GM18909 (cell line): ENCODE measurements at regions not wholly inside any gene's neighbourhood (a gene's known extent, or its start where the extent isn't known, plus 50 kb on each side); places are given as distances from the start of the nearest gene placed in this dataset.

Experiments used
- ATAC-seq: cut with Tn5 transposase; IDR thresholded peaks from one replicate; pipeline ENCODE4 v1.9.1; 2021; ENCODE audit warnings: mild to moderate bottlenecking; ENCODE audit not compliant: unreplicated experiment, poor library complexity

- no peak for ATAC-seq
Measured at GRCh38 chr12:58593557-58594304, 326.6 kb downstream of the LRIG3 start.

- ATAC-seq, result no peak
Measured at GRCh38 chr12:58596381-58596780, 323.9 kb downstream of the LRIG3 start.

DNA sequence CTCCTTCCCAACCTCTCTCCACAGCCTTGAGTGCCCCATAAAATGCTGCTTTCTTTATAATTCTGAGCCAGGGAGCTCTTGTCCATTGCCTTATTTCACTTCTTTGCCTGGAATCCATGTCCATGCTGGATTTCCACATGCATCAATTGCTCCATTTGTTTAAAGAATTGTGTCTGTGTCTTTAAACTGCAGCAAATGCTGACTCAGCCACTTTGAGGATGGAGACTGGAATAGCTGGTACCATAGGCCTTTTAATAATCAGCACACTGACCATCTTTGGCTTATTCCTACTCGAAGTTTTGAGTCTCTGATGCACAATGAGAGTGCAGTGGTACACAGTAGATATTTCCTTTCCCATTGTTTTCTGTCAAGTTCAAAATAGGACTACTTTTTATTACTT is 318.8 kb downstream of the LRIG3 start:
- no peak for ATAC-seq

DNA sequence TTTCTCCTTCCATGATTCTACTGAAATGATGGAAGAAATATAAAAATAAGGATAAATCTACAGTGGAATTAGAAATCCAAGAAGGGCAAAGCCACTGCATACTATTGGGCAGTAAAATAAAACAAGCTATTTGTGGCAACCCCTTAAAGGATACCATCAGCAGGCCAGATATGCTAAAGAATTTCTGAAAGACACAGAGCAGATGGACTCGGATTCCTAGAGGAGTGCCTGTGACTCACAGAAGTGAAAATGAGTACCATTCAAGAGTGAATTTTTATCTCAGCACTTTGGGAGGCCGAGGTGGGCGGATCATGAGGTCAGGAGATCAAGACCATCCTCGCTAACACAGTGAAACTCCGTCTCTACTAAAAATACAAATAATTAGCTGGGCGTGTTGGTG is 318.1 kb downstream of the LRIG3 start:
- no peak for ATAC-seq

- no peak for ATAC-seq
Measured at GRCh38 chr12:58602736-58603135, 317.6 kb downstream of the LRIG3 start.

DNA sequence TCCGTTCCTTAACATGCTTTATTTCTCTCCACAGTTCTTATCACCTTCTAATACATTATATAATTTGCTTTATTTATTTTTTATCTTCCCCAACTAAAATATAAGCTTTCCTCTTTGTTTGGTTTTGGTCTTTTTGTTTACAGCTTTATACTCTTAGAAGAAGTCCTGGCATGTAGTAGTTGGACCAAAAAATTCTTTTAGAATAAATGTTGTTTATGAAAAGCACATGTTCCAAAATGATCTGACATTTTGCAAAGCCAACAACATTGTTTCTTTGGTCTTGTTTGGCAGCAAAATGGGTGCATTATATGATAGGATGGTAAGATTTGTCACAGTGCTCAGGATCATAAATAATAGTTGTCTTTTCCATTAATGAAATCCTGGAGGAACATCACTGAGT is 312.5 kb downstream of the LRIG3 start:
- no peak for ATAC-seq

DNA sequence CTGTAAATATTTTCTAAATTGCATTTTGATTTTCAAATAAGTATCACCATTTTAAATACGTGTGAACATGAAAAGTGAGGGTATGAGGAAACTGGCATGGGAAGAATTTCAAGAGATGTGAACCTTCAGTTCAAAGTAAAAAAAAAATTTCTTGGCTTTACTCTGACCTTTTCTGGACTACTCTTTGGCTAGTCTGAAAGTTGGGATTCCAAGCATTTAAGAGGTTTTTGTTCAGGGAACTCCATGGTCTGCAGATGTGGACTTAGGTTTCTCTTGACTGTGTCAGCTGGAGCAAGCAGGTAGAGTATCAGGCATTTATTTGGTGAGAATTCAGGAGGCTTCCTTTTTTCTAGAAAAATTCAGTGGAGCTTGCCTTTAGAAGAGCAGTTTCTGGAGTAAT is 311.6 kb downstream of the LRIG3 start:
- no peak for ATAC-seq

GRCh38 chr12:58615047-58615446 is 305.3 kb downstream of the LRIG3 start:
- ATAC-seq, result no peak

DNA sequence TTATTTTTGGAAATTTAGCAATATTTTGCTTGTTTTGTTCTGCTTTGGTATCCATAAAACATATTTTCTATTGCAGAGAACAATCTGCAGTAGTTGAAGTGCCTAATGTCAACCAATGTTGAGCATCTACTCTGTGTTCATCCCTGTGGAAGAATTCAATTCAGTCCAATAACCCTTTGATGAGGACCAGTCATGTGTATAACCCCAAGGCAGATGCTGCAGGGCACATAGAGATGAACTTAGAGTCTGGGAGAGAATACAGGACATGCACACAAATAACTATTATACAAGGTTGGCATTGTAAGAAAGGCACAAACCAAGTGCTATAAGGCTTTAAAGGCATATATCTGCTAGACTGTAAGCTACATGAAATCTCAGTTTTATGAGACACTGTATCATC is 304.7 kb downstream of the LRIG3 start:
- no peak for ATAC-seq

DNA sequence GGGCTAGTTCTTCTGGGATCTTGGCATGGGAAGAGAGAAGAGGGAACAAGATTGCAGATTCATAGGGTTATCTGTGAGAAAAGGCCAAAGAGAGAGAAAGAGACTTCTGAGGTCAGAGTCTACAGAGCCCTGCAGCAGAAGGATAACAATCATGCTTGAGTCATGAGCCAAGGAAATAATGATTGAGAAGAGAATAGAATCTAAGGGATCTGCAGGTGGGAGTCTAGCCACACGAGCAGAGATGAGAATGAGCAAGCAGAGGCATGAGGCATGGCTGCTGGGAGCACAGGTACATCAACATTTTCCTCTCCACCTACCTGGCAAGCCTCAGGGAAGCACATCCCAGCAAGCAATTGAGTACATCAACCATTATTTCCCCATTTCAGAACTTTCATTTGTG is 303.7 kb downstream of the LRIG3 start:
- no peak for ATAC-seq

- no peak for ATAC-seq
Measured at GRCh38 chr12:58621126-58621525, 299.2 kb downstream of the LRIG3 start.

DNA sequence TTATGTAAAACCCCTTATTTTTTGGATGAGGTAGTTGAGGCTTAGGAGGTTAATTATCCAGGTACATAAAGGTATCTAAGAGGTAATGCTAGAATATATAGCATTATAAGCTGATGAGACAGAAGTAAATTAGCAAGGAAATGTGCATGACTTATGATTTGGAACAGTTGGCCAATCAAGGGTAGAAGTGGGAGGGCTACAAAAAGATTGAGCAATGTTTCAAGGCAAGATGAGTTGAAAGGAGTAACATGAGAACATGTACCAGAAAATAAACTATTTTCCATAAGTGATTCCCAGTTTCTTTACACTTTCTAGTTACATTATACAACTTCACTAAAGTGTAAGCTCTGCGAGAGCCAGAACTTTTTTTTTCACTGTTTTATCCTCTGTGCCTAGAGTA is 290.9 kb downstream of the LRIG3 start:
- ATAC-seq, result no peak

DNA sequence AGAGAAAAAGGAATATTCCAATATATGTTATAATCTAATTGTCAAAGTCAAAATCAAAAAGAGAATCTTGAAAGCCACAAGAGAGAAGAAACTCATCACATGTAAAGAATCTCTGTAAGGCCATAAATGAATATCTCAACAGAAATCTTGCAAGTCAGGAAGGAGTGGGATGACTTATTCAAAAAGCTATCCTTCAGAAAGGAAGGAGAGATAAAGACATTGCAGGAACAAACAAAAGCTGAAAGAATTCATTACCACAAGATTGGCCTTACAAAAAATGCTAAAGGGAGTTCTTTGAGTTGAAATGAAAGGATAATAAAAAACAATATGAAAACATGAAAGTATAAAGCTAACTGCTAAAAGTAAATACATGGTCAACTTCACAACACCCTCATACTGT is 286.8 kb downstream of the LRIG3 start:
- ATAC-seq, result no peak

- no peak for ATAC-seq
Measured at GRCh38 chr12:58639318-58639934, 280.9 kb downstream of the LRIG3 start.

GRCh38 chr12:58640314-58640713 is 280.0 kb downstream of the LRIG3 start:
- no peak for ATAC-seq

GRCh38 chr12:58645946-58646345 is 274.4 kb downstream of the LRIG3 start:
- ATAC-seq, result no peak

DNA sequence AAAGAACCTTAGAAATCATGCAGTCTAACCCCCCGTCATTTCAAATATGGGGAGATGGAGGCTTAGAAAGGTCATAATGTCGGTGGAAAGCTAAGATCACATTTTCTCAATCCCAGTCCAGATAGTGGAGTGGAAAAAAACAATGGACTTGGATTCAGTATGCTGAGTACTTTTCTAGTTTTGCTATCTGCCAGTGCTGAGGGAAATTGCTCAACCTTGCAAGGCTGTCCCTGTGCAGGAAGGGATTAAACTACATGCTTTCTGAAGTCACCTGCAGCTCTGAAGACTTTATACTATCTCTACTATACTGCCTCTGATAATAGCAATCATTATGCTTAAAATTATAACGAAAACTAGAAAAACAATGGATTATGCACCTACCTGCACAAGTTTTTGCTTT is 272.8 kb downstream of the LRIG3 start:
- ATAC-seq, result no peak

- ATAC-seq, result no peak
Measured at GRCh38 chr12:58648176-58648575, 272.1 kb downstream of the LRIG3 start.

DNA sequence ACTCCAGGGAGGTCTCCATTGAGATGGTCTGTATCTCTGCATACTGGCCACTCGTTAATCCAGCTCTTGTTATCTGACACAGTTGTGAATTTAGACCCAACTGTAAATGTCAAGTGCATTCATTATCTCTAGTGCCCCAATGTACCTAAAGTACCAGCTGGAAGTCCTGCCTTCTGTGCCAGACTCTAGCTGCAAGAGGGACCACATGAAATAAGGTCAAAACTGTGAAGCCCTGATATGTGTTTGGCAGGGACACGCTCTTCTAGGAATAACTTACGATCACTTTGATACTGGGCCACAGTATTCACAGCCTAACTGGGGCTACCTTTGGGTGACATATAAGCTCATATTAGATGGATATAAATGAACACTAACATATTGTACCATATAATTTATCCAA is 268.5 kb downstream of the LRIG3 start:
- ATAC-seq, result no peak

- no peak for ATAC-seq
Measured at GRCh38 chr12:58654021-58654420, 266.3 kb downstream of the LRIG3 start.

DNA sequence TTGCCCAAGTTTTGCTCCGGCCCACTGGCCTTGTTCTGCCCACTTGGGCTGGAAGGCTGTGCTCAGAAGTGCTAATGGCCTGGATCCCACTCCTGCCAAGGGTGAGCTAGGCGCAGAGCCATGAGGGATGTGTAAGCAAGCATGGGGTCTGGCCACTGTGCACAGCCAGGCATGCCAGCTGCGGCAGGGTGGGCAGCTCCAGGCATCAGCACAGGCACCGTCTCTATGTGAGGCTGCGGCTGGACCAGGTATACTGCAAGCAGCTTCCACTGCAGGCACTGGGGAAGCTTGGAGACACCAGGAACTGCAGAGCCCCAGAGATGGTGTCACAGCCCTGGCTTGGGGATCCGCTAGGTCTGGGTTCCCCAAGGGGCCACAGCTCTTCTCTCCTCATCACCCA is 264.9 kb downstream of the LRIG3 start:
- no peak for ATAC-seq
